ENCODE measurements at regions not wholly inside any gene's neighbourhood (a gene's known extent, or its start where the extent isn't known, plus 50 kb on each side); places are given as distances from the start of the nearest gene placed in this dataset.

DNA sequence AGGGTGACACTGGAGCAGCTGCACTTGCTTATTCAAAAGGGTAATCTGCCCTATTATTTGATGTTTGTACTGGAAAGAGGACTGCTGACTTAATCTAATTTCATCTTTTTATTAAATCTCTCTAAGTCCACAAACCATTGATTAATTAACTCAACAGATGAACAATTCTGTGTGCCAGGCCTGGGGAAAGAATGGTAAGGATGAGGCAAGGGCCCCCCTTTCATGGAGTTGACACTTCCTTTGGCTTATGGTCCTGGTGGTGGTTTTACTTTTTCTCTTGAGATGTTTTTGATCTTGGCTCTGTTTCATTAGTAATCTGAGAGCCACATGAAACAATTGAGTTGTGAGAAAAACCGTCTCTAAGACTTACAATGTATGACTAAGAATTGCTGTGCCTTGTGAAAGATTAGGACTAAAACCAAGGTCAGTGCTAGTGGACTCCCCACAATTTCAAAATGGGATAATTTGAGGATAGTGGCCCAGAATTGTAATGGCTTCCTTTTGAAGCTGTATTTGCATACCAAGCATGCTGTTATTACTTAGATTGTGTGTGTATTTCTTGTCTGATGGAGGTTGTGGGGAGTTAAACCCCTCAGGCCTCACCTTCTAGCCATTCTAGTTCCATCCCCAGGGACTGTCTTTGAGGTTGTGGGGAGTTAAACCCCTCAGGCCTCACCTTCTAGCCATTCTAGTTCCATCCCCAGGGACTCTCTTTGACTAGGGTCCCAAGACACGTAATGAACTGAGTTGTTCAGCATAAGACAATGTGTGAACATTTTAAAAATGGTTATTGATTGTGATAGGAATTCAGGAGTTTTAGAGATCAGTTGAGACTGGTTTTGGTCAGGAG is 52.5 kb upstream of the EVL start:
- Histone ChIP-seq H3K27ac (ENCODE audit: low read length) (no peak overlapping the region), H3K4me3 (ENCODE audit: low read depth in 2 of 2, low read length in 2 of 2) (no peak overlapping the region), H3K4me1 (ENCODE audit: control insufficient read depth, insufficient read depth, low read length) (peaks cover under 1% of the 10 kb centered on the region), H3K27me3 (ENCODE audit: control insufficient read depth, insufficient read depth, low read length) (no peaks in the 10 kb centered on the region), H3K36me3 (ENCODE audit: control insufficient read depth, insufficient read depth, low read length) (no peaks in the 10 kb centered on the region), H3K9me3 (ENCODE audit: control insufficient read depth, insufficient read depth, low read depth, low read length) (no peaks in the 10 kb centered on the region)
- CTCF ChIA-PET, result no interaction called here
- BruUV-seq (replicated peaks), result no TSS peak
- ATAC-seq, result no peak
- intact Hi-C loops (cut with micrococcal nuclease; ENCODE audit: unreplicated experiment), result no loop called here
- DNase-seq (ENCODE audit: low read depth, low spot score), result no peak
- in situ Hi-C loops (cut with HindIII; ENCODE audit: low pct_unique_long_range_greater_than_20kb, low sequenced_read_pairs), result no loop called here
- POLR2A ChIA-PET, result interaction anchor here (0.6 kb wide), 1 partner anchor 210 kb away, joined by 3 read pairs; no protein-coding TSS in a partner anchor
- no peak for TF ChIP-seq REST (IDR thresholded peaks at IDR 0.05; ENCODE audit: insufficient read depth in 1 of 2, low read depth in 2 of 2, low read length in 1 of 2)
- no peak for TF ChIP-seq POLR2AphosphoS5 (IDR thresholded peaks at IDR 0.05; ENCODE audit: low read depth, low read length)

GRCh38 chr14:100015251-100015655 is 50.0 kb upstream of the EVL start:
- Histone ChIP-seq H3K9me3 (ENCODE audit: control insufficient read depth, insufficient read depth, low read depth, low read length) (no peaks in the 10 kb centered on the region), H3K36me3 (ENCODE audit: control insufficient read depth, insufficient read depth, low read length) (no peaks in the 10 kb centered on the region), H3K4me3 (ENCODE audit: low read depth in 2 of 2, low read length in 2 of 2) (no peak overlapping the region), H3K27me3 (ENCODE audit: control insufficient read depth, insufficient read depth, low read length) (no peaks in the 10 kb centered on the region), H3K27ac (ENCODE audit: low read length) (no peak overlapping the region), H3K4me1 (ENCODE audit: control insufficient read depth, insufficient read depth, low read length) (peaks cover 18% of the 10 kb centered on the region)
- ATAC-seq (no peak), DNase-seq (ENCODE audit: low read depth, low spot score) (no peak)
- intact Hi-C loops (cut with micrococcal nuclease; ENCODE audit: unreplicated experiment), result no loop called here
- TF ChIP-seq SIN3A (IDR thresholded peaks at IDR 0.05; ENCODE audit: borderline replicate concordance, insufficient read depth, low read depth, low read length) (no peak), TCF7L2 (IDR thresholded peaks at IDR 0.05; ENCODE audit: low read depth, low read length) (no peak), POLR2AphosphoS5 (IDR thresholded peaks at IDR 0.05; ENCODE audit: low read depth, low read length) (no peak), REST (IDR thresholded peaks at IDR 0.05; ENCODE audit: insufficient read depth in 1 of 2, low read depth in 2 of 2, low read length in 1 of 2) (no peak)
- TF ChIP-seq, protein P1, sequence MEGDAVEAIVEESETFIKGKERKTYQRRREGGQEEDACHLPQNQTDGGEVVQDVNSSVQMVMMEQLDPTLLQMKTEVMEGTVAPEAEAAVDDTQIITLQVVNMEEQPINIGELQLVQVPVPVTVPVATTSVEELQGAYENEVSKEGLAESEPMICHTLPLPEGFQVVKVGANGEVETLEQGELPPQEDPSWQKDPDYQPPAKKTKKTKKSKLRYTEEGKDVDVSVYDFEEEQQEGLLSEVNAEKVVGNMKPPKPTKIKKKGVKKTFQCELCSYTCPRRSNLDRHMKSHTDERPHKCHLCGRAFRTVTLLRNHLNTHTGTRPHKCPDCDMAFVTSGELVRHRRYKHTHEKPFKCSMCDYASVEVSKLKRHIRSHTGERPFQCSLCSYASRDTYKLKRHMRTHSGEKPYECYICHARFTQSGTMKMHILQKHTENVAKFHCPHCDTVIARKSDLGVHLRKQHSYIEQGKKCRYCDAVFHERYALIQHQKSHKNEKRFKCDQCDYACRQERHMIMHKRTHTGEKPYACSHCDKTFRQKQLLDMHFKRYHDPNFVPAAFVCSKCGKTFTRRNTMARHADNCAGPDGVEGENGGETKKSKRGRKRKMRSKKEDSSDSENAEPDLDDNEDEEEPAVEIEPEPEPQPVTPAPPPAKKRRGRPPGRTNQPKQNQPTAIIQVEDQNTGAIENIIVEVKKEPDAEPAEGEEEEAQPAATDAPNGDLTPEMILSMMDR (IDR thresholded peaks at IDR 0.05), result no peak
- no TSS peak for BruUV-seq (replicated peaks)
- ChIA-PET CTCF (no interaction called here), POLR2A (no interaction called here)
- in situ Hi-C loops (cut with HindIII; ENCODE audit: low pct_unique_long_range_greater_than_20kb, low sequenced_read_pairs), result no loop called here
